ENCODE measurements at regions not wholly inside any gene's neighbourhood (a gene's known extent, or its start where the extent isn't known, plus 50 kb on each side); places are given as distances from the start of the nearest gene placed in this dataset.

- Histone ChIP-seq H3K27ac (ENCODE audit: poor library complexity, severe bottlenecking) (no peak overlapping the region), H3K9me3 (ENCODE audit: severe bottlenecking) (no peaks in the 10 kb centered on the region), H3K4me1 (ENCODE audit: insufficient read depth, poor library complexity, severe bottlenecking) (no peaks in the 10 kb centered on the region), H3K36me3 (ENCODE audit: low read depth) (no peaks in the 10 kb centered on the region), H3K4me3 (ENCODE audit: severe bottlenecking) (no peak overlapping the region), H3K27me3 (ENCODE audit: insufficient read depth, poor library complexity, severe bottlenecking) (no peaks in the 10 kb centered on the region)
- TF ChIP-seq, protein P1, sequence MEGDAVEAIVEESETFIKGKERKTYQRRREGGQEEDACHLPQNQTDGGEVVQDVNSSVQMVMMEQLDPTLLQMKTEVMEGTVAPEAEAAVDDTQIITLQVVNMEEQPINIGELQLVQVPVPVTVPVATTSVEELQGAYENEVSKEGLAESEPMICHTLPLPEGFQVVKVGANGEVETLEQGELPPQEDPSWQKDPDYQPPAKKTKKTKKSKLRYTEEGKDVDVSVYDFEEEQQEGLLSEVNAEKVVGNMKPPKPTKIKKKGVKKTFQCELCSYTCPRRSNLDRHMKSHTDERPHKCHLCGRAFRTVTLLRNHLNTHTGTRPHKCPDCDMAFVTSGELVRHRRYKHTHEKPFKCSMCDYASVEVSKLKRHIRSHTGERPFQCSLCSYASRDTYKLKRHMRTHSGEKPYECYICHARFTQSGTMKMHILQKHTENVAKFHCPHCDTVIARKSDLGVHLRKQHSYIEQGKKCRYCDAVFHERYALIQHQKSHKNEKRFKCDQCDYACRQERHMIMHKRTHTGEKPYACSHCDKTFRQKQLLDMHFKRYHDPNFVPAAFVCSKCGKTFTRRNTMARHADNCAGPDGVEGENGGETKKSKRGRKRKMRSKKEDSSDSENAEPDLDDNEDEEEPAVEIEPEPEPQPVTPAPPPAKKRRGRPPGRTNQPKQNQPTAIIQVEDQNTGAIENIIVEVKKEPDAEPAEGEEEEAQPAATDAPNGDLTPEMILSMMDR (IDR thresholded peaks at IDR 0.05; ENCODE audit: poor library complexity, severe bottlenecking), result no peak
- no peak for DNase-seq (ENCODE audit: low spot score)
- ATAC-seq (ENCODE audit: low read depth), result no peak
Observed at GRCh38 chr19:27911122-27911898, 1301.6 kb downstream of the UQCRFS1 start.

- no peak for DNase-seq (ENCODE audit: low spot score)
- no peak overlapping the region for H3K27ac ChIP-seq (ENCODE audit: poor library complexity, severe bottlenecking)
- no peaks in the 10 kb centered on the region for H3K27me3 ChIP-seq (ENCODE audit: insufficient read depth, poor library complexity, severe bottlenecking)
- TF ChIP-seq, protein P1 (IDR thresholded peaks at IDR 0.05; ENCODE audit: poor library complexity, severe bottlenecking), result no peak
- ATAC-seq (ENCODE audit: low read depth), result no peak
- no peaks in the 10 kb centered on the region for H3K4me1 ChIP-seq (ENCODE audit: insufficient read depth, poor library complexity, severe bottlenecking)
- no peak overlapping the region for H3K4me3 ChIP-seq (ENCODE audit: severe bottlenecking)
- no peaks in the 10 kb centered on the region for H3K36me3 ChIP-seq (ENCODE audit: low read depth)
- H3K9me3 ChIP-seq (ENCODE audit: severe bottlenecking), result no peaks in the 10 kb centered on the region
Observed at GRCh38 chr19:27909861-27910260, 1303.1 kb downstream of the UQCRFS1 start.

GRCh38 chr19:27909185-27909840 lies 1303.6 kb downstream of the UQCRFS1 start:
- Histone ChIP-seq H3K9me3 (ENCODE audit: severe bottlenecking) (no peaks in the 10 kb centered on the region), H3K4me3 (ENCODE audit: severe bottlenecking) (no peak overlapping the region), H3K4me1 (ENCODE audit: insufficient read depth, poor library complexity, severe bottlenecking) (no peaks in the 10 kb centered on the region), H3K27ac (ENCODE audit: poor library complexity, severe bottlenecking) (no peak overlapping the region), H3K27me3 (ENCODE audit: insufficient read depth, poor library complexity, severe bottlenecking) (no peaks in the 10 kb centered on the region), H3K36me3 (ENCODE audit: low read depth) (no peaks in the 10 kb centered on the region)
- ATAC-seq (ENCODE audit: low read depth) (no peak), DNase-seq (ENCODE audit: low spot score) (no peak)
- TF ChIP-seq, protein P1 (IDR thresholded peaks at IDR 0.05; ENCODE audit: poor library complexity, severe bottlenecking), result no peak

- no peaks in the 10 kb centered on the region for H3K9me3 ChIP-seq (ENCODE audit: severe bottlenecking)
- H3K36me3 ChIP-seq (ENCODE audit: low read depth), result no peaks in the 10 kb centered on the region
- no peak overlapping the region for H3K4me3 ChIP-seq (ENCODE audit: severe bottlenecking)
- TF ChIP-seq, protein P1 (IDR thresholded peaks at IDR 0.05; ENCODE audit: poor library complexity, severe bottlenecking), result no peak
- ATAC-seq (ENCODE audit: low read depth), result no peak
- H3K27ac ChIP-seq (ENCODE audit: poor library complexity, severe bottlenecking), result no peak overlapping the region
- H3K4me1 ChIP-seq (ENCODE audit: insufficient read depth, poor library complexity, severe bottlenecking), result no peaks in the 10 kb centered on the region
- H3K27me3 ChIP-seq (ENCODE audit: insufficient read depth, poor library complexity, severe bottlenecking), result no peaks in the 10 kb centered on the region
- DNase-seq (ENCODE audit: low spot score), result no peak
Observed at GRCh38 chr19:27906081-27906480, 1306.9 kb downstream of the UQCRFS1 start.

DNA sequence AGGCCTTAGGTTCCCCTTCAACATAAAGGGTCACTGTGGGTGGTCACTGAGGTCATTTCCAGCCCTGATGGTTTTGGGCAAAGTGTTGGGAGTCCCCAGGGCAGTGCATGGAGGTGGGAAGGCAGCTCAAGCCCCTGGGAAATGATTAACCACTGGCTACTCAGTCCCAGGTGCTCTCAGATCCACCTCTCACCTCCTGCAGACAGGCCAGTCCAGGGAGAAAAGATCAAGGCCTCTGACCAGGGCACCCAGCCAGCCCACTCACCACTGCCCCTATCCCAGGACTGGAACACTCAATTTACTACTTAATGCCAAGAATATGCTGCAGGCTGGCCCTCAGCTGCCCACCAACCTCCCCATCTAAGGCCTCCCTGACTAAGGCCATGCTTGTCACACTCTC lies 1307.9 kb downstream of the UQCRFS1 start:
- Histone ChIP-seq H3K36me3 (ENCODE audit: low read depth) (no peaks in the 10 kb centered on the region), H3K27me3 (ENCODE audit: insufficient read depth, poor library complexity, severe bottlenecking) (no peaks in the 10 kb centered on the region), H3K9me3 (ENCODE audit: severe bottlenecking) (no peaks in the 10 kb centered on the region), H3K4me3 (ENCODE audit: severe bottlenecking) (no peak overlapping the region), H3K4me1 (ENCODE audit: insufficient read depth, poor library complexity, severe bottlenecking) (no peaks in the 10 kb centered on the region), H3K27ac (ENCODE audit: poor library complexity, severe bottlenecking) (no peak overlapping the region)
- DNase-seq (ENCODE audit: low spot score), result no peak
- TF ChIP-seq, protein P1 (IDR thresholded peaks at IDR 0.05; ENCODE audit: poor library complexity, severe bottlenecking), result no peak
- no peak for ATAC-seq (ENCODE audit: low read depth)
